Vagina (tissue), 2 donors: ENCODE measurements at regions not wholly inside any gene's neighbourhood (a gene's known extent, or its start where the extent isn't known, plus 50 kb on each side); places are given as distances from the start of the nearest gene placed in this dataset.

ENCODE experiments used
- DNase-seq, 2 donors: peaks; one replicate each; pipeline ENCODE4 v3.0.0-alpha.2; 2017; ENCODE audit errors: extremely low spot score in 2 of 2
- H3K27ac ChIP-seq: fragments of 200-600 bp; sonication (generic); one replicate; pipeline ENCODE4 v1.5.1; 2019
- H3K27me3 ChIP-seq: fragments of 200-600 bp; sonication (generic); one replicate; pipeline ENCODE4 v1.5.1; 2019
- H3K36me3 ChIP-seq, 2 donors: fragments of 200-600 bp; sonication (generic); one replicate each; pipeline ENCODE4 v1.5.1; 2017 to 2019
- H3K4me1 ChIP-seq: fragments of 200-600 bp; sonication (generic); one replicate; pipeline ENCODE4 v1.5.1; 2019
- H3K4me3 ChIP-seq, 2 donors: fragments of 200-600 bp; sonication (generic); 1 replicate in 1 of 2; 2 replicates in 1 of 2; pipeline ENCODE4 v1.5.1; 2016 to 2019
- H3K9me3 ChIP-seq: fragments of 200-600 bp; sonication (generic); one replicate; pipeline ENCODE4 v1.5.1; 2019
- POLR2A ChIP-seq, 2 donors: fragments of 450-650 bp; IDR thresholded peaks; one replicate each; pipeline ENCODE4 v1.6.1; 2017; ENCODE audit warnings: antibody characterized with exemption in 2 of 2, mild to moderate bottlenecking in 2 of 2, moderate library complexity in 2 of 2
- POLR2AphosphoS5 ChIP-seq, 2 donors: sonication (generic); formaldehyde crosslinking; IDR thresholded peaks; one replicate each; pipeline ENCODE4 v1.9.0; 2017; ENCODE audit warnings: antibody characterized with exemption in 2 of 2, mild to moderate bottlenecking in 2 of 2, low read depth in 1 of 2; ENCODE audit not compliant: insufficient read depth in 1 of 2
- intact Hi-C: fragments of 100-400 bp; cut with DNase I; formaldehyde crosslinking; loops from one replicate; pipeline ENCODE4 v1.15.1; 2023
- TF ChIP-seq, protein P1 (sequence below), 3 experiments: fragments of 450-650 bp in 2 of 3; fragments of 200-600 bp in 1 of 3; sonication (generic) in 1 of 3; IDR thresholded peaks; one replicate each; pipeline ENCODE4 v1.5.1; 2017 to 2019; ENCODE audit warnings: antibody characterized with exemption in 3 of 3, mild to moderate bottlenecking in 2 of 3, moderate library complexity in 2 of 3

- DNase-seq: no peak
- H3K9me3 ChIP-seq: no peaks in the 10 kb centered on the region
- H3K36me3 ChIP-seq: no peaks in the 10 kb centered on the region
- intact Hi-C loops: no loop called here
- no peaks in the 10 kb centered on the region for H3K27me3 ChIP-seq
- TF ChIP-seq POLR2AphosphoS5 (IDR thresholded peaks at IDR 0.05; ENCODE audit: insufficient read depth in 1 of 2, low read depth in 1 of 2) (no peak), POLR2A (IDR thresholded peaks at IDR 0.05) (no peak)
- TF ChIP-seq, protein P1, sequence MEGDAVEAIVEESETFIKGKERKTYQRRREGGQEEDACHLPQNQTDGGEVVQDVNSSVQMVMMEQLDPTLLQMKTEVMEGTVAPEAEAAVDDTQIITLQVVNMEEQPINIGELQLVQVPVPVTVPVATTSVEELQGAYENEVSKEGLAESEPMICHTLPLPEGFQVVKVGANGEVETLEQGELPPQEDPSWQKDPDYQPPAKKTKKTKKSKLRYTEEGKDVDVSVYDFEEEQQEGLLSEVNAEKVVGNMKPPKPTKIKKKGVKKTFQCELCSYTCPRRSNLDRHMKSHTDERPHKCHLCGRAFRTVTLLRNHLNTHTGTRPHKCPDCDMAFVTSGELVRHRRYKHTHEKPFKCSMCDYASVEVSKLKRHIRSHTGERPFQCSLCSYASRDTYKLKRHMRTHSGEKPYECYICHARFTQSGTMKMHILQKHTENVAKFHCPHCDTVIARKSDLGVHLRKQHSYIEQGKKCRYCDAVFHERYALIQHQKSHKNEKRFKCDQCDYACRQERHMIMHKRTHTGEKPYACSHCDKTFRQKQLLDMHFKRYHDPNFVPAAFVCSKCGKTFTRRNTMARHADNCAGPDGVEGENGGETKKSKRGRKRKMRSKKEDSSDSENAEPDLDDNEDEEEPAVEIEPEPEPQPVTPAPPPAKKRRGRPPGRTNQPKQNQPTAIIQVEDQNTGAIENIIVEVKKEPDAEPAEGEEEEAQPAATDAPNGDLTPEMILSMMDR (IDR thresholded peaks at IDR 0.05): no peak
- no peak overlapping the region for H3K4me3 ChIP-seq
- H3K4me1 ChIP-seq: no peaks in the 10 kb centered on the region
- H3K27ac ChIP-seq: no peak overlapping the region
Observed at GRCh38 chr2:193272011-193272410, 1077.3 kb upstream of the TMEFF2 start.

DNA sequence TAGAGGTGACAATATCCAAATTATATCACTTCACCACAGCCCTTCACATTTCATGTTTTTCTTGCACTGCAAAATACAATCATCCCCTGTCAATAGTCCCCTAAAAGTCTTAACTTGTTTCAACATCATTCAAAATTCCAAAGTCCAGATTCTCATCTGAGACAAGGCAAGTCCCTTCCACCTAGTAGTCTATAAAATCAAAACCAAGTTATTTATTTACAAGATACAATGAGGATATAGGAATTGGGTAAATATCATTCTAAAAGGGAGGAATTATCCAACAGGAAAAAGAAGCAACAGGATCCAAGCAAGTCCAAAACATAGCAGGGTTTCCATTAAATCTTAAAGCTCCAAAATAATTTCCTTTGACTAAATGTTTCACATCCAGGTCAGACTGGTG lies 1076.1 kb upstream of the TMEFF2 start:
- Histone ChIP-seq H3K4me3 (no peak overlapping the region), H3K27me3 (no peaks in the 10 kb centered on the region), H3K27ac (no peak overlapping the region), H3K36me3 (no peaks in the 10 kb centered on the region), H3K4me1 (no peaks in the 10 kb centered on the region), H3K9me3 (no peaks in the 10 kb centered on the region)
- intact Hi-C loops: no loop called here
- TF ChIP-seq, protein P1 (IDR thresholded peaks at IDR 0.05): no peak
- TF ChIP-seq POLR2A (IDR thresholded peaks at IDR 0.05) (no peak), POLR2AphosphoS5 (IDR thresholded peaks at IDR 0.05; ENCODE audit: insufficient read depth in 1 of 2, low read depth in 1 of 2) (no peak)
- no peak for DNase-seq

- intact Hi-C loops: loop anchor here (5.0 kb wide), 1 partner anchor 1935 kb away; no protein-coding TSS in a partner anchor
- no peaks in the 10 kb centered on the region for H3K9me3 ChIP-seq
- H3K4me1 ChIP-seq: no peaks in the 10 kb centered on the region
- no peaks in the 10 kb centered on the region for H3K36me3 ChIP-seq
- TF ChIP-seq, protein P1 (IDR thresholded peaks at IDR 0.05): no peak
- no peak overlapping the region for H3K27ac ChIP-seq
- no peaks in the 10 kb centered on the region for H3K27me3 ChIP-seq
- H3K4me3 ChIP-seq: no peak overlapping the region
- DNase-seq: no peak
Observed at GRCh38 chr2:193267496-193268002, 1072.8 kb upstream of the TMEFF2 start.

DNA sequence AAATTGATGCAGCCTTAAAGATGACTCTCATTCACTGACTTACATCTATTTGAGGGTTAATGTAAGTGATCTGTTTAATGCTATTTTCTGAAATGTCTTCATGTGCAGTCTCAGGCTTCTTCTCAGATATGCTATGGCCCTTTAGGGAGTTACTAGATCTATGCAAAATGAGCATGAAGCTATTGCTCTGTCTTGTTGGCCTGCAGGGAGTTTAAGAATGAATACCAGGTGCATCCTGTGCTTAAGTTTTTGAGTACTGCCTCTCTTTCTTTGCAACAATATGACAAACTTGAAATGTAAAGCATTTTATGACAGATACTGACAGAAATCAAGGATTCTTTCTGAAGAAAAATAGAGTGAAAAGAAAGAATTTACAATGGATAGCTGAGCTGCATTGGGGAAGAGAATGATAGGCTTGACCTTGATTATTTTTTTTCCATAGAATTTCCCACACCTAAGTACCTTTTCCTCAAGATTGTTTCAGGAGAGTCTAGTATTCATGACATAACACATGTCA lies 1058.3 kb upstream of the TMEFF2 start:
- no peaks in the 10 kb centered on the region for H3K36me3 ChIP-seq
- TF ChIP-seq POLR2A (IDR thresholded peaks at IDR 0.05) (no peak), POLR2AphosphoS5 (IDR thresholded peaks at IDR 0.05; ENCODE audit: insufficient read depth in 1 of 2, low read depth in 1 of 2) (no peak)
- TF ChIP-seq, protein P1 (IDR thresholded peaks at IDR 0.05): no peak
- H3K9me3 ChIP-seq: no peaks in the 10 kb centered on the region
- H3K4me3 ChIP-seq: no peak overlapping the region
- H3K4me1 ChIP-seq: no peaks in the 10 kb centered on the region
- no peak overlapping the region for H3K27ac ChIP-seq
- intact Hi-C loops: no loop called here
- H3K27me3 ChIP-seq: no peaks in the 10 kb centered on the region
- DNase-seq: no peak

- Histone ChIP-seq H3K9me3 (no peaks in the 10 kb centered on the region), H3K4me1 (no peaks in the 10 kb centered on the region), H3K27ac (no peak overlapping the region), H3K36me3 (no peaks in the 10 kb centered on the region), H3K4me3 (no peak overlapping the region), H3K27me3 (no peaks in the 10 kb centered on the region)
- DNase-seq: no peak
- no peak for TF ChIP-seq POLR2AphosphoS5 (IDR thresholded peaks at IDR 0.05; ENCODE audit: insufficient read depth in 1 of 2, low read depth in 1 of 2)
- no peak for TF ChIP-seq POLR2A (IDR thresholded peaks at IDR 0.05)
- TF ChIP-seq, protein P1 (IDR thresholded peaks at IDR 0.05): no peak
- intact Hi-C loops: no loop called here
Observed at GRCh38 chr2:193251909-193252308, 1057.2 kb upstream of the TMEFF2 start.
